ENCODE measurements at regions not wholly inside any gene's neighbourhood (a gene's known extent, or its start where the extent isn't known, plus 50 kb on each side); places are given as distances from the start of the nearest gene placed in this dataset.

DNA sequence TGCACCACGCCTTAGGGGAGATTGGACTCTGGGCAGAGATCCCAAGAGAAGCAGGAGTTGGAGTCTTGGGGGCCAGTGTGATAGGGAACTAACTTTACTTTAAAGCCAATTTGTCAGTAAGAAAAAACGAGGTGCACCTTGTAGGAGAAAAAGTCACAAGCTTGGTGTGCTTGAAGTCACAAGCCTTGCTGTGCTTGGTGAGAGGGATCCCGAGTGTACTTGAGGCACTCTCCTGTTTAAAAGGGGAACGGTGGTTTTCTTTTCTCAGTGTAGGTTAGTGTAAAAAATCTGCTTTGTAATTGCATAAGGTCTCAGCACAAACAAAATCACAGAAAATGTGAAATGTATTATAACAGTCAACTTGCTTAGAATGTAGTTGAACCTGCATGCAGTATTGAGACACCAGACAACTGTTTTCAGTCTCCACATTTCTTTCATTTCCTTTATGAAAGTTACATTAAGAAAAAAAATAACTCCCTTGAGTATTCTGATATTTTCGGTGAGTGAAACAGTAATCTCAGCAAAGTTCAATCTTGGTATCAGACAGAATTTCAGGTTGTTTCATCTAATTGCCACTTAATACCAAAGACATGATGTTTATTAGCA lies 111.1 kb upstream of the DUSP22 start:
- DNase-seq, result no peak

DNA sequence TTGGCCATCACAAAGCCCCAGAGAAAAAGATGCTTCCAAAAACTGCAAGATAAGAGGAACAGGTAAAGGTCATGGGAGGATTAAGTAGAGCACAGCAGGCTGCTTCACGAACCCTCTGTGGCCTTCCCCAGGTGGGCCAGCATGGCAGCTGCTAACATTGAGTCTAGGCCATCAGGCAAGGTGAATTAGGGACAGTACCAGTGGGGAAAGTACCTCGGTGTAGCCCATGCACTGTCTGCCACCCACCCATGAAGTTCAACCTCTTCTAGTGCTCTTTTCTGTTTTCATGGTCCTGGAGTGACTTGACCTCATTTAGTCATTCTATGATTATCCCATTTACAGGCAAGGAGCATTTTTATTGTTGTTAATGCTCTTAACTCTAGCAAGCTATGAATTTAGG lies 108.6 kb upstream of the DUSP22 start:
- no peak for DNase-seq

DNA sequence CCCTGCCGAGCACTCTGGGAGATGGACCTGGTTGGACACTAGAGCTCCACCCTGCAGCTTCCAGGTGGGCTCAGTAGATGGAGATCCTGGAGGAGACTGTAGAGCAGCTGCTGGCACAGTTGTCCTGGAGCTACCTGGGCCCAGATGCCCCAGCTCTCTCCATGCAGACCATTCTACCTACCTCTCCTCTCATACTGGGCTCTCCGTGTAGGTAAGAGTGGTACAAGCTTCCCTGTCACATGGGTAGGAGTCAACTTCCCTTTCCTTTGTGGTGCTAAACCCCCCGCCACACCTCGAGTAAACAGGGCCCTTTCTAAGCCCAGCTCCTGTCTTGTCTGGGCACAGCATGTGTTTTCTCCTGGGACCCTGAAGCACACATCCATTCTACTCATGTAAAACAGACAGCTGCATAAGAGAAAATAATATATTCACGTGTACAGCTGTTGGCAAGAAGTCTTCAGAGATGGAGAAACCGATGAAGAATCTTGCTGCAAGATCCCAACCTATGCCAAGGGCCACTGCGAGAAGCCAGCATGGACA lies 108.1 kb upstream of the DUSP22 start:
- no peak for DNase-seq

DNA sequence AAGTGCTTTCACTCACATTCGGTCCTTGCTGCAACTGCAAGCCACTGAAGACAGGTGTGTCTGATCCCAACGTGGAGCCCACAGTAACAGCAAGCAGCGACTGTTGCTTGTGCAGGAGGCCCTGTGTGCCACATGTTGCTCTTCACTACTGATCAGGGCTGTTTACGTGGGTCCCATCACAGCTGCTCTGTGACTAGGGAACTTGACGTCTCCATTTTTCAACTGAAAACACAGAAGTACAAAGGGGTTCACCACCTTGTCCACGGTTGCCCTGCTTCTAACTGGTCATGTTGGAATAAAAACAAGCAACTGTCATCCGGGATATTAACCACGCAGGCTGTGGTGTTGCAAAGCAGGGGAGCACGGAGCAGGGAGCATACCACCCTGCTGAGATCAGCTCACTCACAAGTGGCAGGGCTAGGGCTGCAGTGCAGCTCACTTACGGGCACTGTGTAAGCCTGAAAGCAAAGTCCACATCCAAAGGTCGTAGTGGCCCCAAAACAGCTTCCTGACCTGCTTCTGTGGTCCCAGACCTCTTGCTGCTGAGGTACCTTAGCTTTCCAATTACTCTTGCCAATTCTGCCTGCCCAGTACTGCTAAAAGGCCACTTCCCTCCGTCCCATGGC lies 105.8 kb upstream of the DUSP22 start:
- no peak for DNase-seq

DNA sequence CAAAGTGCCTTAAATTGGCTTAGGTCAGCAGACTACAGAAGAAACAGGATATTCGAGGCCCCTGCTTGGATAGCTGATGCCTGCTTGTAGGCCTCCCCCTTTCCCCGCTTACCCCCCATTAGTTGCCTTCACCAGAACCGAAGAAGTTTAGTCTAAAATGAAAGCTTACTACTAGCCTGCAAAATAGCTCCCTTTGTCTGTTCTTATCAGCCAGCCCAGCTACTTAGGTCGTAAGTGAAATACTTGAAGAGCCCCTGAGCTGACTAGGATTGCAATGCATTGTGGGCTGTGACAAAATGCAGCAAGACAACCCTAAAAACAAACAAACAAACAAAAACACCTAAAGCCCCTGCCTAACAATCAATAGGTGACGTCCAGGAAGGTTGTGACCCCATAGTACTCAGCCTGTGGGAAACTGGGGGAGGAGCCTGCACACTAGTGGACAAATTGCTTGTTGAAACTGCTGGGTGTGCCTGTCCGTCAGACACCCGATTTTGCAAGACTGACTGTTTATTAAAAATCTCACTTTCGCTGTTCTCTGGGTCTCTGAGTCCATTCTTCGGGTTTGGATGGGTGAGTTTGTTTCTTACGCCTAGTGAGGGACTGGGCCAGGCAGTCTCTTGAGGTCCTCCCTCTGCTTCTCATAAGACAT lies 105.0 kb upstream of the DUSP22 start:
- no peak for DNase-seq

DNA sequence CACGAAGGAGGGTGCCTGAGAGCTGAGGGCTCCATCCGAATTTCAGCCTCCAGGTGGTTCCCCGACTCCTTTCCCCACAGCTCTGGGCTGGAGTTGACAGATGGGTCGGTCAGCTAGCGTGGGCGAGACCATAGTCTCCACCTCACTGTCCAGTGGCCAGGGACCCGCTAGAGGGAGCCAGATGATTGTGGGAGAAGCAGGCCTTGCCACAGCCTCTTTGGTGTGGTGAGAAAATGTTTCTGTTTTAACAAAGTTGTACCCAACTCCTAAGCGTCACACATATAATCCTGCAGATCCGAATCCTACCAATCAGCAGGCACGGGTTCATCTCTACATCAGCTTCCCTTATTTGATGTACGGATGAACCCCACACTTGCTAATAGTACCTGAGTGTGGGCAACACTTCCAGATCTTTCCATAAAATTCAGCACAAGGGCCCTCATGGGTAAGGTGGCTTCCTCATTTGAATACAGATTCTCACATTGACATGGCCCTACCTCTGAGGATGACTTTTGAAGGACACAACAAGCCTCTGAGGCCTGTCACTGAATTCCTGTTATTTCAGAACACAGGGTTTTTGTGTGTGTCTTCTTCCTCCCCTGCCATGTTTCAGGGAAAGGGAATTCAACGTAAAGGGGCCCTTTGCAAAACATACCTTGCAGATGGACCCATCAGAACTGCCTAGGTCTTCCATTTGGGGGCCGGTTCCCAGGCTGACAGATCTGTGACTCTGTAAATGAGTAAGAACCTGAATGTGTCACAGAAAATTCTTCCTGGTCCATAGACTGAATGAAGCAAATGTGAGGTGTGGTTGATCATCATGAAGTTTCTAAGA lies 103.2 kb upstream of the DUSP22 start:
- DNase-seq, result peak; percentile 11 to 32

DNA sequence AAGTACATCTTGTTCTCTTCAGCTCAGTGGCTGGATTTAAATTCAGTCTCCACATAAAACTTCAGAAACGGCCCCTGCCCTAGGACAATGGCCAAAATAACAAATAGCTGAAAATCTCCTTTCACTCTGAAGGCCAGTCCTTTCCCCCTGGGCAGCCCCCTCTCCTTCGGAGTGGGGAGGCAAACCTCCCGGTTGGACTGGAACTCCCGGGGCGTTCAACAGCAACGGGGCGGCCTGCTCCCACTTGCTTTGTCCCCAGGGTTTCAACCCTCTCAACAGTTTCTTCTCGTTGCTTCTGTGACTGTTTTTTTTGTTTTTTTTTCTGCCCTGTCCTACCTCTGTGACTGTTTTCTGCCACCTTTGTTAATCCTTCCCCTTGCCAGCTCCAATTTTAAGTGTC lies 102.6 kb upstream of the DUSP22 start:
- DNase-seq, result no peak

DNA sequence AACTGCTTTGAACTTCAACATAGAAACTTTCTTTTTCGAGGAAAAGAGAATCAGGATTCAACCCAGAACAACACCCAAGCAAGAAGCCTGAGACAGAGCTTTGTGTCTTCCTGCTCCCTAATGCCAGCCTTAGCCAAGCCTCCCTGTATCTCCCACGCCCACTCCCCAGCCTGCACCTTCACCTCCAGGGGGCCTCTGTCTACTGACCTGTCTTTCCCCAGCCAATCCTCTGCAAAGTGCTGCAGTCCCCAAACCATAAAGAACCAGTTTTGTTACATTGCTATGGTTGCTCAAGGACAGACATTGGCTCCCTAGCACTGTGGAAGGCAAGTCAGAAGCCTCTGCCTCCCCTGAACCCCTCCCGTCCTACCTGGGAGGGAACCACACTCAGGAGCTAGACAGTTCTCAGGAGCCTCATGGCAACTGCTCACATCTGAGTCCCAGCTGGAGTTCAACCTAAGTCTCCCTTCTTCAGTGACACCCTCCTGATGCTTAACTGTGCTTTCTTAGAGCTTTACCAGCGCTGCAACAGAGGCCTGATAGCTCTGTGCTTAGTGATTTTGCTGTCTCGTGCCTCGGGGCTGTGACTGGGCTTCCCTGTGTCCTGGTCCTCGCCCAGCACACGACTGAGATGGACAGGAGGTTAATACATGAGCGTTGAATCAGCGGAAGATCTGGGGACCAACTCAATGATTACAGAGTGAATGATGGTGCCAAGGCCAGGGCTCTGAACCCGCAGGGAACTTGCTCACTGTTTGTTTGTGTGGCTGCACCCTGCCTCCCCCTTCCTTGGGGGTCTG lies 101.5 kb upstream of the DUSP22 start:
- DNase-seq, result no peak

DNA sequence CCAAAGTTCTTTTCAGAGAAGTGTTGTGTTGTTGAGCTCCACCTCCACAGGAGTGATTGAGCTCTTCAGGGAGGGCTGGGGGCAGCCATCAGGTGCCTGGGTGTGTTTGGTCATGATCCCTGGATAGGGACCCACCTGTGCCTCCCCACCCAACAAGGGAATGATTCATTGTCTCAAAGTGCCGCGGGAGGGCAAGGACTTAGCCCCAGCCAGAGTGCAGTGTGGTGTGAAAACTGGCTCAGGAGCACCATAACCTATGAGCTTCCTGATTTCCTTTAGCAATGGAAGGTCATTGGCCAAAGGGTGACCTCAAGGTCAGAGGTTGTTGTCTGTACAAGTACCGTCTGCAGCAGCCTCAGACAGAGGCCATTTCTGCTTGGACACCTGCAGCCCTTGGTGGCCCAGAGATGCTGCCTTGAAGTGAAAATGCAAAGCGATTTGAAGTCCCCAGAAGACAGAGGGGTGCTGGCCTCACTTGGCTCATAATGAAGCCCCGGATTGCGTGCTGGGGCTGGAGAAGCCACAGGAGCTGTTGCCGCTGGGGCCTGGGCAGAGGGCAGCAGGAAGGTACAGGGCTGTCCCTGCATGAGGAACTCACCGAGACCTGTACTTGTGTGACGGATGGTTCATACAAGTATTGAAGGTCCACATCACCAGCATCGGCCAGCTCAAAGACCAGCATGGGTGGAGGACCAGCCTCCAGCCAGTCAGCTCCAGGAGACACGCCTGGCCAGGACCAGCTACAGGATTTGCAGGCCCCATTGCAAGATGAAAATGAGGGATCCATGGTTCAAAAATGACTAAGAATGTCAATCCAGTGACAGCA lies 100.6 kb upstream of the DUSP22 start:
- no peak for DNase-seq

DNA sequence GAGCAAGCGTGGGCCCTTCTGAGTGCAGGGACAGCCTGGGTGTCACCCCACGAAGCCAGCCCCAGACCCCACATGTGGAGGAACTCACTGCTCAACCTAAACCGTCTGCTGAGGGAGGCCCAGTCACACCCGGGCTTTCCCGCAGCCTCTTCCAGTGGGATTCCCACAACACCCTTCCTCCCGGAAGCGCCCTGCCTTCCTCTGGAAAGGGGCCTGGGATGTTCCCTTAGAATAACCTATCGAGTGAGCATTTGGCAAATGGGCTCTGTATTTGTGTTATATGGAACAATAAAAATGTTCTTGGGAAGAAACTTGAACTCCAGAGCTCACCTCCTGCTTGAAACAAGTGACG lies 100.0 kb upstream of the DUSP22 start:
- no peak for DNase-seq

DNA sequence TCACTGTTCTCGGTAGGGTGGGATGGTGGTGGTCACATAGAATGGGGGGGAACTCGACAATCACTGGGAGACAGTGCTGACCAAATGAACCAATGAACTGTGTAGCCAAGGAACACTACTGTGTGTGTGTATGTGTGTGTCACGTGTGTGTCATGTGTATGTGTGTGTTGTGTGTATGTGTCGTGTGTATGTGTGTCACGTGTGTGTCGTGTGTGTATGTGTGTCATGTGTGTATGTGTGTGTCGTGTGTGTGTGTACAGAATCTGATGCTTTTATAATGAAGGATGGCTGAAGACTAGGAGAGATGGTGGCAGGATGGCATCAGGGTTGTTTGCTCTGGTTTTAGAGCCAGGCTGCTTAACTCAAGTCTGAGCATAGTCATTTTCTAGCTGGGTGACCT lies 99.1 kb upstream of the DUSP22 start:
- no peak for DNase-seq

DNA sequence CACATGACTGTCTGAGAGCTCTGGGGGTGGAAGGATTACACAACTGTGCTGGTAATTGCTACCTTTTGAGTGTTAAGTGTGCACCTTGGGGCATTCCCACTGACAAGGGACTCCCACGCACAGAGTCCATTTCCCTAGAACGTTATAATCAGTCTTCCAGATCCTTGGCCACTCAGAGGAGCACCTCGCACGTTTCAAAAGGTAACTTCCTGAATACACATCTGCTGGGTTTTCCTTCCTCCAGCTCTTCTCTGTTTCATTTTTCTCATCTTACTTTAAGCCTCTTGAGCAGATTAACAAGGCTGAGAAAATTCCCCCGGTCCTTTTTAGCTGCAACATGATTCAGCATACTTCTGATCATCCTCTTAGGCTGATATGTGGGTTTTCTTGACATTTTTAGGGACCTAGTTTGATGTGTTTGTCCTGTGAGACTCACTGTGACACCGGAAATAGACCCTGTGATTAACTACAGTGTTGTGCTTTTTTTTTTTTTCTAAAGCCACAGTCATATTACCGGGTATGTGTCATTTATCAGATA lies 98.4 kb upstream of the DUSP22 start:
- no peak for DNase-seq

DNA sequence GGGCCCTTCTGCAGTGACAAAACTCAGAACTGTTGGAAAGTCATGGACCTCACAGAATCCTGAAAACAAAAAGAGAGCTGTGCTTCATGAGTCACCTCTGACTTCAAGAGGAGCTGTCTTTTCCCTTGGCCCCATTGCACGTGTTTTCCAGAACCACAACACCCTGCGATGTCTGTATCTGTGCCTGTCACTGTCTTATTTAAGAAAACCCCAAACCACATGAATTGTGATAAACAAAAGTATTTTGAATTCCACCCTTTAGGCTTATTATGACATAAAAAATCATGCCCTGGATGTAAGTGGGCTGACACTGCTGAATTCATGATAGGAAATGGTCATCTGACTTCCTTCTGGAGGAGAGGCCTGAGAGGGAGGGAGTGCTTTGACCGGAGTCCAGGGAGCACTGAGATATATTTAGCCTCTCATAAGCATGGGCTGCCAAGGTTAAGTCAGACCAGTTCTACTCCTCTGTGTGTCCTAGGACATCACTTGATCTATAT lies 96.4 kb upstream of the DUSP22 start:
- no peak for DNase-seq

DNA sequence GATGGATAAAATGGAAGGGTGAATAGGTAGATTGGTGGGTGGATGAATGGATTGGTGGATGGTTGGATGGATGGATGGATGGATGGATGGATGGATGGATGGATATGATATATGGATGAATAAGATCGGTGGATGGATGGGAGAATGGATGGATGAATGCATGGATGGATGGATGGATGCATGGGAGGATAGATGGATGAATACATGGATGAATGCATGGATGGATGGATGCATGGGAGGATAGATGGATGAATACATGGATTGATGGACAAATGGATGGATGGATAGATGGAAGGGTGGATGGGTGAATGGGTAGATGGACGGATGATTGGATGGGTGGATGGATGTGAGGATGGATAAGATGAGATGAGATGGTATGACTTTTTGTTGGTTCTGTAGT lies 95.7 kb upstream of the DUSP22 start:
- DNase-seq, result no peak

DNA sequence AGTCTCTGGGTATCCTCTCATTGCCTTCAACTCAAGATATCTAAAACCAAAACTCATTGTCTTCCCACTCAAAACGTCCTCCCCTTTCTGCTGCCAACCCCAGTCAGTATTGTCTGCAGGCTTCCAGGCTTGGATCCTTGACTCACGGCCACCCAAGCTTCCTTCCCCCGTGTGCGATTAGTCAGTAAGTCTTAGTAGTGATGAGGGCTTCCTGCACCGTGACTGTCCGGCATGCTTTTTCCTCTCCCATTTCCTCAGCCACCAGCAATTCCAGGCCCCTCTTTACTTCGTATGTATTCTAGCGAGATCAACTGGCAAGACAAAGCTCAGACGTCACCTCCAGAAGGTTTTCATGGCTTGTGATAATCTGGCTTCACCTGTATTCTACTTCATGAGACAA lies 88.6 kb upstream of the DUSP22 start:
- no peak for DNase-seq

DNA sequence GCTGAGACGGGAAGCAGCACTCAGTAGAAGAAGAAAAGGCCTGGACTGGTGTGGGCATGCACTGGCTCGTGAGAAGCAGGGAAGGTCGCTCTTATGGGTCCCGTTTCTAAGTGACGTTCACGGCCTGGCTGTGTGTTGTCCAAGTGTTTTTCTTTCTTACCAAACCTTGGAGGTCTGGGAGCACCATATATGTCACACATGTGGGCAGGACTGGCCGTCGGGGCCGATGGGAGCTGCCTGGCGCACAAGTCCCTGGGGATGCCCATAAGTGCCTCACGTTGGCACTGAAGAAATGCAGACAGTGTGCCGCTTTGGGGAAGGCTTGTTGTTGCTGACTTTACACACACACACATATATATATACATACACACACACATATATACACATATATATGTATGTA lies 86.0 kb upstream of the DUSP22 start:
- no peak for DNase-seq

DNA sequence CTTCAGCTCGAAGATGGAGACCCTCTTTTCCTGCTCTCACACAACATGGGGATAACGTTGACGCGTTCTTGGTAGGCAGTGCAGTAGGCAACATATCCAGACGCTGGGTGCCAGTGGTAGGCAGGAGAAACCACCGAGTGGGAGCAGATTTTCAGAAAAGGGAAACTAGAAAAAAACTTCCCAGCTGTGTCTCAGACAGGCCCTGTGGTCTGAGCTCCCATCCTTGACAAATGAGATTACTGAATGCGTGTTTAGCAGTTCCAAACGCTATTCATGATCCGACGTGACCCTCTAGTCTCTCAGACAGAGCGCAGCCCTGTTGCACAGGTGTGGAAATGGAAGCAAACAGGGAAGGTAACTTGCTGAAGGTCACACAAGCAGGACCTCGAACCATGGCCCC lies 83.9 kb upstream of the DUSP22 start:
- no peak for DNase-seq

DNA sequence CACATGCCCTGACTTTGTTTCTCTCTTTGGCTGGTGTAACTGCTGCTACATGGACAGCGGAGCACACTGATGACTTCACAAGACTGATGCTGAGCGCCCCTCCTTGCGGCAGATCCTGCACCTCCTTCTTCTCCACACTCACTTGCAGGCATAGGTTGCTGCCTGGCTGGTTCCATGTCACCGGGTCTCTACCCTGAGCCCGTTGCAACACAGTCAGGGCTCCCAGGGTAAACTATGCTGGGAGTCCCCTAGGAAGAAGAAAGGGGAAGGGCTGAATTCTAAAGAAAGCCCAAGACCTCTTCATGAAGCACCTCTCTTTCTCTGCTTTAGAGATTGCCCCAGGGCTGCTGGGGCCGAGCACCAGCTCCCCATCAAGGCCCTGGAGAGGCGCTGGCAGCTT lies 83.3 kb upstream of the DUSP22 start:
- no peak for DNase-seq

DNA sequence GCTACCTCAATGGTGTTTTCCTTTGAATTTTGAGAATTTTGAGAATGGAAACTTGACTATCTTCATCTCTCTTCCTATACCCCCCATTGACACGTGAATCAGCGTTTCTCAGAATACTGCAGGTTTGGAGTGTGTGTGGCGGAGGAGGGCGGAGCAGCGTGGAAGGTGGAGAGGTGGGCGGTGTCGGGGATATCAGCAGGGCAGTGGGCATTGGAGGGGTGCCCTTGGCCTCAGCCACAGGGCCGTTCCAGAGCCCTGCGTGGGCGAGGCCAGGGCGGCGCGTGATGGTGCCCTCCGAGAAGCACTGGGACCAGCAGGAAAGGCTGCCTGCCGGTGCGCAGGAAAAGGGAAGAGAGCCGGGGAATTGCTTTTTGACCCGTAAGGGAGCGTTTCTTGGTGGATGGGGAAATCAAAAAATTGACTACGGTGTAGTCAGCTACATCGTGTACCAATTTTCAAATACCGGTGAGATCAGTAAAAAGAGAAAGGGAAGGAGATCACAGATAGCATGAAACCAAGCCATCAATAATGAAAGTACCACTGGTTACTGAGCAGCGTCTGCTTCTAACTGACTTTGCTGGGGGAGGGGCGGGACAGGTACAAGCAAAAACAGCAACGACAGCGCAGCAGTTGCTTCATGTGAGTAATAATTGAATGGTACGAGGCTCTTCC lies 82.7 kb upstream of the DUSP22 start:
- no peak for DNase-seq

DNA sequence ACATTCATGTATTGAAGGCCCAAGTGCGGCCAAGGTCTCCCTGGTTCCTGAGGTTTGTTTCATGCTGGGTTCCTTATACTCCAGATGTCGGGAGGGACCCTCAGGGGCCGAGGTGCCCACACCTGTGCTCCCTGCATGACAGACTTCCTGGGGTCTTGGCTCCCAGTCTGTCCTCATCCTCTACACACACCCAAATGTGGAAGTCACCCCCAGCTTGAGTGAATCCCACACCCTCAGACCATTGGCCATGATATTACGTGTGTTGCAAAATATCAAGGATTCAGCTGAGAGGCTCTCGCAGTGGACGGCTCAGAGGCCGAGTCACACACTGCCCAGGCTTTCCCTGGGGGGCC lies 82.2 kb upstream of the DUSP22 start:
- DNase-seq, result no peak
